Activated T-cell treated with anti-CD3 and anti-CD28 coated beads for 1 hour (primary cell): ENCODE measurements at regions not wholly inside any gene's neighbourhood (a gene's known extent, or its start where the extent isn't known, plus 50 kb on each side); places are given as distances from the start of the nearest gene placed in this dataset.

Experiments used
- DNase-seq: peaks from one replicate; pipeline ENCODE4 v3.0.0-alpha.2; 2020; ENCODE audit warnings: low read depth

DNA sequence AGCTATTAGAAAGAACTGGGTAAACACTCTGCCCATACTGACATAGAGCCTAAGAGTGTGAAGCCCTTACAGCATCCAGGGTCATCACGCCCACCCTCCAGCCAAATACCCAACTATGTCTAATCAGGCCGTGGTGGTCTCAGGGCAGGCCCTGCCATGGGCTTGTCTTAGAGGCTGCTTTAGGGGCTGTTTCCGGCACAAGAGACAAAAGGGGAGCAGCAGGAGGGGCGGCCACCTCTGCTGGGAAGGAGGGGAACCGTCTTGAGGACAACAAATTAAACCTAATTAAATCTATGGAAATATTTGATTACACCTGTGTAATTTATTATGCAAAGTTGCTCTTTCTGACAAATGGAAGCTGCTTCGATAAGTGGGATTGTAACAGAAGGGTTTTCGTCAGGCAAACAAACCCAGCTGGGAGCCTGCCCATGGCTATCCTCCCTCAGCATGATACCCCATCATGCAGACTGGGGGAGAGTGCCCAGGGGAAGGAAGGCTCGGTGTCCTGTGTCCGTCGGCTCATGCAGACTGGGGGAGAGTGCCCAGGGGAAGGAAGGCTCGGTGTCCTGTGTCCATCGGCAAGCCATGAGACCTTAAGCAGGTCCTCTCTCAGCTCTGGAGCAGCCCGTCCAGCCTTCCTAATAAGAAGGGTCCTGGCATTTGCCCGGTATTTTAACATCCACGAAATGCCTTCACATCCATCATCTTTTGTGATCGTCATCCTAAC, 163.6 kb upstream of the B3GAT1 start:
- DNase-seq: no peak

DNA sequence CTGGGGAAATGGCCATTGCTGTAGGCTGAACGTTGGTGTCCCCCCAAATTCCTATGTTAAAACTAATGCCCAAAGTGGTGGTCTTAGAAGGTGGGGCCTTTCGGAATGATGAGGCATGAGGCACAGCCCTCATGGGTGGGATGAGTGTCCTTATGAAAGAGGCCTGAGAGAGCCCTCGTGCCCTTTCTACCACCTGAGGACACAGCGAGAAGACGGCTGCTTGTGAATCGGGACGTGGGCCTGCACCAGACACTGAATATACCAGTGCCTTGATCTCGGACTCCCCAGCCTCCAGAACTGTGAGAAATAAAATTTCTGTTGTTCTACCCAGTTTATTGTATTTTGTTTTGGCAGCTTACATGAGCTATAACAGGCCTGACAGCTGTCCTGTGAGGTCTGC, 162.9 kb upstream of the B3GAT1 start:
- DNase-seq: no peak

DNA sequence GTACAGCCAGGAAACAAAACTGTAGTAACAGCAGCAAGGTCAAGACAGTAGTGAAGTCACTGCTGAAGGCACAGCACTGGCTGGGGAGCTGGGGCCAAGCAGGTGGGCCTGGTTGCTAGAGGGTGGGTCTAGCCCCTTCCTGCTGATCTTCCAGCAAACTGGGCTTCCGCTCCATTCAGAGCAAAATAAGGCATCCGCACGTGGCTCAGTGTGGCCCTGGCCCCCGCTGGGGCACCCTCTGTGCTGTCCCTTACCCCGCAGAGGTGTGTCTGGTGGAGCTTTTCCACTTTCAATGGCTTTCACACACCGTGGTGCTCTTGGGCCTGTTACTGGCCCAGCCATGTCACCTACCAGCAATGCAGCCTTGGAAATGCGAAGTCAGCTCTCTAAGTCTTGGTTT, 162.4 kb upstream of the B3GAT1 start:
- no peak for DNase-seq

DNA sequence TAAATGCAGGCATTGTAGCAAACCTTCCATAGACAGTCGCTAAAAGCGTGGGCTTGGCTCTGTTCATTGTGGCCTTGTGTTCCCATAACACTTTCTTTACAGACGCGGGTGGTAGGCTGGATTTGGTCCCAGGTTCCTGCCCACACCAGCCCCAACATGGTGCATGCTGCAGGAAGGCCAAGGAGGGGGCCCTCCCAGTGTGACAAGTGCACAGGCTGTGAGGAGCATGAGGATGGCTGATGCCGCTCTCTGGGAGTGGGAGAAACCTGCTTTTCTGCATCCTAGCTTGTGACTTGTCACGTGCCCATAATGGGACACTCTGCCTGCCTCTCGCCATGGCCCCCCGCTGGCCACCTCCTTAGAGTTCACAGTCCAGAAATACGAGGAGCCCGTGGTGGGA, 161.8 kb upstream of the B3GAT1 start:
- no peak for DNase-seq

- no peak for DNase-seq
Observed at GRCh38 chr11:134572741-134573675, 161.0 kb upstream of the B3GAT1 start.

DNA sequence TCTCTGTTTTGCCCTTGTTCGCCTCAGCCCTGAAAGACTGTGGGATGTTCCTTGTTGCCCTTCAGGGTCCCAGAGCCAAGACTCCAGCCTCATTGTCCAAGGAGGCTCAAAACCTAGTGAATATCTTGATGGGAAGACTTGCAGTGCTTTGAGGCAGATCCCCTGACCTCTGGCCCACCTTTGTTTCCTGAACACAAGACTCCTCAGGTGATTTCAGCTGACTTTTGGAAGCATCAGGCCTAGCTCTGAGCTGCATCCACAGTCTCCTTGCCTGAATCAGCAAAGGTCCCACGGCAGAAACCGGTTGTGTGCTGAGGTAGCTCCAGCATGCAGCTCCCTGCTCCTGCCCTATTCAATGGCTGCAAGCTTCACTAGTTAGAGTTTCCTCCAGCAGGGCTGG, 159.3 kb upstream of the B3GAT1 start:
- no peak for DNase-seq

DNA sequence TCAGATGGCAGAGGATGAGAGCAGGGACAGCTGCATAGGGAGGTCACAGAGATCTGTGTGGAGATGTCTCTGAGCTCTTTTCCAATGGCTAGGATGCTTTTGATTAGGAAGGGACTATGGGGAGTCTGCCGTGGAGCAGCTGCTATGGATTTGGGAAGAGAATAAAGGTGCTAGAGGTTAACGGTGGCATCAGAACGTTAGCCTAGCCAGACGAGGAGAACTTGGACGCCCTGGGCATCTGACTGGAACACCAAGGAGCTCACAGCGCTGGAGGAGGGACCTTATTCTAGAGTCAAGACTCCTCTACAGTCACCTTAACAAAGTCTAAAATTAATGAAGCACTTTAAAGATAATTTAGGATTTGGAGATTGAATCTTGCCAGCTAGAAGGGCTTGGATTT, 157.2 kb upstream of the B3GAT1 start:
- no peak for DNase-seq

GRCh38 chr11:134566311-134566710, 154.3 kb upstream of the B3GAT1 start:
- no peak for DNase-seq

DNA sequence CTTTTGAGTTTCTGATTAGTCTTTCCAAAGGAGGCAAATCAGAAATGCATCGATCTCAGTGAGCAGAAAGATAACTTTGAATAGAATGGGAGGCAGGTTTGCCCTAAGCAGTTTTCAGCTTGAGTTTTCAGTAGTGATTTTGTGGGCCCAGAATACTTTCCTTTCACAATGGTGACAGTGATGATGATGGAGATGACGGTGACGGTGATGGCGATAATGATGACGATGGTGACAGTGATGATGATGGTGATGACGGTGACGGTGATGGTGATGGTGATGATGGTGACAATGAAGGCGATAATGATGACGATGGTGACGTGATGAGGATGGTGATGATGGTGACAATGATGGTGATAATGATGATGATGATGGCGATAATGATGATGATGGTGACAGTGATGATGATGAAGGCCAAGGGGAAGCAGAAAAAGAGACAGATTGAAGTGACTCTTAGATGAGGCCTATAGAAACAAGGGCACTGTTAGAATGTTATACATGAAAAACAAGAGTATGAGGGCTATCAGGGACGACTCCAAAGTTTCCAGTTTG, 153.4 kb upstream of the B3GAT1 start:
- no peak for DNase-seq

- no peak for DNase-seq
Observed at GRCh38 chr11:134564472-134565200, 152.6 kb upstream of the B3GAT1 start.

DNA sequence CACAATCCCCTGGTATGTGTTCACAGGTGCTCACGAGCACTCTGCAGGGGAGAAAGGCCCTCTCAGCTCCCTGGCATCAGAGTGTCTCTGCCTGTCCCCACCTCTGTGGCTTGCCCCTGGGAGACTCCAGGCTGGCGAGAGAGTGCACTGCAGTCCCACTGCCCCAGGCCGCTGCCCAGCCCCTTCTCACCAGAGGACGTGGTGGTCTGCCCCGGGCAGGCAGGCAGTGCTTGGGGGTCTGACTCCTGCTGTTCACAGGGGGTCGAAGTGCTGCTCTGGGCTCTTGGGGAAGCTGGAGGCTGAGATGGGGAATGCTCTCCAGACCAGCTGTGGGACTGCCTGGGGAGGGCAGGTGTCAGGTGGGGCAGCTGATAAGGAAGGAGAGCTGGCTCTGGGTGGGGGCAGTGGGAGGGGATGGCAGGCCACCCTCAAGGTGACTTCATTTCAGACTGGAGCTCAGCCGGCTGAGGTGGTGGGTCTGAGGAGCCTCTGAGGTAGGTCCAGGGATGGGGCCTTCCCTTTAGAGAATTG, 151.0 kb upstream of the B3GAT1 start:
- DNase-seq: no peak

GRCh38 chr11:134562196-134562595, 150.2 kb upstream of the B3GAT1 start:
- no peak for DNase-seq

DNA sequence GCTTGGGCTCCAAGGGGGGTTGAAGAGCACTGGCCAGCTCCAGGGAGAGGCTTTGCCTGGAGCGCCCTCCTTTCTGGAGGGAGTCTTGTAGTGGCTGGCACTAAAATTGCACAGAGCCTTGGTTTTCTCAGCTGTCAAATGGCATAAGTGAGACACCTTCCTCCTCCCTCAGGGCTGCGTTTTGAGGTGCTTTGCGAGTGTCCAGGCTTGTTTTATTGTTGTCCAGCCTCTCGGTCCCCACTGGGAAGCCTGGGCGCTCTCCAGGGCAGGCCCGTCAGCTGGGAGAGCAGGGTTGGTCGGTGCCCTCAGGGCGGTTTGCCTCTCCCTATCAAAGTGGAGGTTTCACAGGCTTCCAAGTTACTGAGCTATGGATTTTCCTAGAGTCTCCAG, 149.3 kb upstream of the B3GAT1 start:
- DNase-seq: no peak

- DNase-seq: no peak
Observed at GRCh38 chr11:134560566-134561330, 148.7 kb upstream of the B3GAT1 start.

DNA sequence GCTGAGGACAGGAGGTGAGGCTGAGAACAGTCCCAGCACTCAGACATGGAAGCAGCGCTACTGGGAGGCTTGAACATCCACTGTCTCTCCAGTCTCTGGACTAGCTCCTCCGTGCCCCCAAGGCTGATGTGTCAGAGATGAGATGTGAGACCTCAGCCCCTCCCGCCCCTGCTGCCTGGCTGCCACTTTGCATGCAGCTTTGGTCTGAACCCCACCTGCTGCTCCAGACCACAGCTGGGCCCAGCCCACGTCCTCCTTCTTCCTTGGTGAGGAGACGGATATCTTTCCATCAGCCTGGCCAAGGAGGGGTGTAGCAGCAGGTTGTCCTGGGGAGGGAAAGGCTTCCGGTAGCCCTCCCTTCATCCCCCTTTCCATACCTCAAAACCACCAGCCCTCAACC, 148.0 kb upstream of the B3GAT1 start:
- DNase-seq: no peak

GRCh38 chr11:134559602-134559962, 147.5 kb upstream of the B3GAT1 start:
- no peak for DNase-seq

DNA sequence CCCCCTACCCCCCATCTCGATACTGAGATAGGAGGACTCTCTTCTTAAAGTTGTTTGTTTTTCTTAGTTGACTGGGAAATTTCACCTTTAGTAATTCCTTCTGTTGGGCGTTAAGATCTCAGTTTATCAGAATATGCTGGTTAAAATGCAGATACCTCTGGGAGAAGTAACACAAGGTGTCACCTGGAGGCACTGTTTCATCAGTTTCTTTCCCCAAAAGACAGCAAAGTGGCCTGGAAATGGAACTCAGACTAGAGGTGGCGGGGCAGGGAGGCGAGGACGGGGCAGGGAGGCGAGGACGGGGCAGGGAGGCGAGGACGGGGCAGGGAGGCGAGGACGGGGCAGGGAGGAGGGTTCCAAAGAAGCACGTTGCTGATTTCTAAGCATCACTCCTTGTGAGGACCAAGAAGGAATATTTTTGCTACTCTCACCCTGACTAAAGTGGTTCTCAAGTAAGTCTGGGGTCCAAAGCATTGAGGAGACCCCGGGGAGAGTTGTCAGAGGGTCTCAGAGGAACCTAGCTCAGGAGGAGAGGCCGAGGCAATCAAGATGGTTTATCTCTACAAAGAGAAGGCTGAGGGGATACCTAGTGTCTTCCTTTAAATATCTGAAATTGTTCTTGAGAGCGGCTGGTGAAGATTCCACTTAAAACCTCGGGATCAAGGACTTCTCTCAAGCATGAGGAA, 147.0 kb upstream of the B3GAT1 start:
- no peak for DNase-seq

DNA sequence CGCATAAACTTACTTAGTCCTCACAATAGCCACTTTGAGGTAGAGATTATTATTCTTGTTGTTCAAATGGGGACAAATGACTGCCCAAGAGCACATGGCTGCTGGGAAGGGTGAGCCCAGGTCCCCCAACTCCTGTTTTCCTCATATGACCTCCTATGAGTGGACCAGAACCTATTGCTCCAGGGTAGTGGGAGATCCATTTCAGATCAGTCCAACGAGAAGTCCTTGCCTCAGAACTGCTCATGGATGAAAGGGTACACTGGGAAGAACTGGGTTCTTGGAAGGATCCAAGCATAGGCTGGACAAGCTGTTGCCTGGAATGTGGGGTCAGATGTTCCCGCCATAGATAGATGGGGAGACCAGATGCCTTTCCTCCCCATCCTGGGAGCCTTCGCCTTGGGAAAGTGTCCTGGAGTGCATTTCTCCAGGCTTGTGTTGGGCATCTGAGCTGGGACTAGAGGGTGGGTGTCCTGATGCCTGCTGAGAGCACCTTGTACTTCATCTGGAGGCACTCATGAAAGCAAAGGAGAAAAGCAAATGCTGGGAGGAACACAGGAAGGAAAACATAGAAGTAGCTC, 146.3 kb upstream of the B3GAT1 start:
- DNase-seq: no peak

DNA sequence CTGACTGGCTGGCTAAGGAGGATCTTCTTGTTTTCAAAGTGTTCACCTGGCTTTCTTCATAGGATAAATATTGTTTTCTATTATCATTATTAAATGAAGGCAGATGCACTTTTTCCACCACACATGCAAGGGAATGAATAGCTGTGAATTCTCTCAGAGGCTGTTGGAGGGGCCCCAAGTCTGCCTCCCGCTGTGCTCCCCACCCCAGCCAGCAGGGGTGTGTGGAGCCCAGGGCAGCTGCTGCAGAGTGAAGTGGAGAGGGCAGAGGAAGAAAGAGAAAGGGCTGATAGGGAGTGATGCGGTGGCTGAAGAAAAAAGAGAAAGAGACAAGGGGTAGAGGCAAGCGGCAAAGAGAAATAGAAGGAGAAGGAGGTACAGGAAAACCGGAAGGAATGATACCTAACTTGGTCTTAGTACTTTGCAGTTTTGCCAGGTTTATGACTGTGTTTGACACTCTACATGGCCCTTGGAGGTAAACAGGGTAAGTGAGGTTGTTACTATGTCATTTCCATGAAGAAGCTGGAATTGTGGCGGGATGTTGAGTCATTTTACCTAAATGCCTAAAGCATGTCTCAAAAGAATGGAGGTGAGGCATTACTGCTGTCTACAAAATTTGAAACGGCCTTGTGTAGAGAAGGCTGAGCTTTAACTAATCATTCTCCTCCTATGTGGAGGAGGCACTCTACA, 145.7 kb upstream of the B3GAT1 start:
- no peak for DNase-seq

GRCh38 chr11:134556186-134556585, 144.1 kb upstream of the B3GAT1 start:
- no peak for DNase-seq
